Erythroblast (primary cell): ENCODE measurements at regions not wholly inside any gene's neighbourhood (a gene's known extent, or its start where the extent isn't known, plus 50 kb on each side); places are given as distances from the start of the nearest gene placed in this dataset.
A peak's percentile ranks its signal among the peaks of the same experiment; 100 is the strongest.

Experiments used
- DNase-seq, 2 experiments: peaks; one replicate each; lab custom pipeline; 2025; lab: John Stamatoyannopoulos, UW
- GATA1 ChIP-seq: IDR thresholded peaks from 2 replicates; pipeline ENCODE4 v1.6.1; 2011; ENCODE audit warnings: low read depth, mild to moderate bottlenecking, control low read depth, low read length, moderate library complexity
- POLR2A ChIP-seq: IDR thresholded peaks from 2 replicates; pipeline ENCODE4 v1.6.1; 2011; ENCODE audit warnings: mild to moderate bottlenecking, low read length

GRCh38 chr2:194166818-194167217, 1490.2 kb upstream of the SLC39A10 start:
- DNase-seq, result peak; percentile 21 to 29
- TF ChIP-seq GATA1 (no peak), POLR2A (no peak)

- no peak for DNase-seq
- TF ChIP-seq GATA1 (no peak), POLR2A (no peak)
Measured at GRCh38 chr2:194155431-194155830, 1501.6 kb upstream of the SLC39A10 start.

- TF ChIP-seq GATA1 (no peak), POLR2A (no peak)
Measured at GRCh38 chr2:194151231-194151630, 1505.8 kb upstream of the SLC39A10 start.

GRCh38 chr2:194135463-194135862, 1521.6 kb upstream of the SLC39A10 start:
- no peak for DNase-seq
- TF ChIP-seq POLR2A, result no peak
- no peak for TF ChIP-seq GATA1

More at GRCh38 chr2:194151231-194151630, 1505.8 kb upstream of the SLC39A10 start:
- DNase-seq, result no peak

- TF ChIP-seq GATA1 (no peak), POLR2A (no peak)
- DNase-seq, result no peak
Measured at GRCh38 chr2:194128810-194129209, 1528.2 kb upstream of the SLC39A10 start.

- TF ChIP-seq GATA1 (no peak), POLR2A (no peak)
- DNase-seq, result no peak
Measured at GRCh38 chr2:194126418-194126817, 1530.6 kb upstream of the SLC39A10 start.

- no peak for DNase-seq
- TF ChIP-seq GATA1 (no peak), POLR2A (no peak)
Measured at GRCh38 chr2:194116861-194117260, 1540.2 kb upstream of the SLC39A10 start.

GRCh38 chr2:194105358-194105757, 1551.7 kb upstream of the SLC39A10 start:
- TF ChIP-seq GATA1, result no peak
- TF ChIP-seq POLR2A, result no peak
- no peak for DNase-seq

- DNase-seq, result no peak
- TF ChIP-seq POLR2A (no peak), GATA1 (no peak)
Measured at GRCh38 chr2:194104687-194105086, 1552.3 kb upstream of the SLC39A10 start.

GRCh38 chr2:194103941-194104659, 1552.9 kb upstream of the SLC39A10 start:
- TF ChIP-seq GATA1 (no peak), POLR2A (no peak)
- no peak for DNase-seq

GRCh38 chr2:194102546-194102945, 1554.5 kb upstream of the SLC39A10 start:
- no peak for DNase-seq
- no peak for TF ChIP-seq GATA1
- TF ChIP-seq POLR2A, result no peak

- no peak for TF ChIP-seq POLR2A
- no peak for DNase-seq
Measured at GRCh38 chr2:194100201-194100600, 1556.8 kb upstream of the SLC39A10 start.

- TF ChIP-seq GATA1 (no peak), POLR2A (no peak)
Measured at GRCh38 chr2:194096402-194096801, 1560.6 kb upstream of the SLC39A10 start.

GRCh38 chr2:194095359-194095758, 1561.7 kb upstream of the SLC39A10 start:
- TF ChIP-seq POLR2A (no peak), GATA1 (no peak)
- DNase-seq, result no peak

More at GRCh38 chr2:194096402-194096801, 1560.6 kb upstream of the SLC39A10 start:
- DNase-seq, result no peak

- TF ChIP-seq POLR2A (no peak), GATA1 (no peak)
- no peak for DNase-seq
Measured at GRCh38 chr2:194090251-194090905, 1566.6 kb upstream of the SLC39A10 start.
